H9 (cell line): ENCODE measurements at regions not wholly inside any gene's neighbourhood (a gene's known extent, or its start where the extent isn't known, plus 50 kb on each side); places are given as distances from the start of the nearest gene placed in this dataset.

Experiments used
- DNase-seq: peaks from one replicate; pipeline ENCODE4 v3.0.0-alpha.2; 2017
- H2AFZ ChIP-seq: one replicate; pipeline ENCODE4 v1.6.1; 2013; ENCODE audit warnings: mild to moderate bottlenecking, low read length, control low read depth, moderate library complexity
- H2AK5ac ChIP-seq: 2 replicates; pipeline ENCODE4 v1.6.1; 2013; ENCODE audit warnings: low read length, control low read depth, mixed read lengths; ENCODE audit not compliant: insufficient read length
- H2BK120ac ChIP-seq: one replicate; pipeline ENCODE4 v1.6.1; 2013; ENCODE audit warnings: low read depth, mild to moderate bottlenecking, low read length, control low read depth, inconsistent platforms; ENCODE audit not compliant: poor library complexity, severe bottlenecking
- H2BK12ac ChIP-seq: 2 replicates; pipeline ENCODE4 v1.6.1; 2013; ENCODE audit warnings: low read length, control low read depth, mixed read lengths, low read depth; ENCODE audit not compliant: insufficient read length
- H2BK15ac ChIP-seq: 2 replicates; pipeline ENCODE4 v1.6.1; 2013; ENCODE audit warnings: low read depth, low read length, control low read depth
- H2BK20ac ChIP-seq: one replicate; pipeline ENCODE4 v1.6.1; 2013; ENCODE audit warnings: low read depth, mild to moderate bottlenecking, low read length, control low read depth, inconsistent platforms; ENCODE audit not compliant: poor library complexity, severe bottlenecking
- H2BK5ac ChIP-seq: 2 replicates; pipeline ENCODE4 v1.6.1; 2013; ENCODE audit warnings: low read length, control low read depth, mixed read lengths; ENCODE audit not compliant: insufficient read length
- H3K14ac ChIP-seq: 2 replicates; pipeline ENCODE4 v1.6.1; 2013; ENCODE audit warnings: low read length, control low read depth; ENCODE audit not compliant: insufficient read depth
- H3K18ac ChIP-seq: 2 replicates; pipeline ENCODE4 v1.6.1; 2013; ENCODE audit warnings: low read depth, mild to moderate bottlenecking, mixed read lengths, low read length, control low read depth; ENCODE audit not compliant: insufficient read length
- H3K23ac ChIP-seq: 2 replicates; pipeline ENCODE4 v1.6.1; 2013; ENCODE audit warnings: low read length, control low read depth, mixed read lengths, low read depth; ENCODE audit not compliant: insufficient read length
- H3K23me2 ChIP-seq: 2 replicates; pipeline ENCODE4 v1.6.1; 2013; ENCODE audit warnings: low read depth, mild to moderate bottlenecking, mixed read lengths, low read length, control low read depth; ENCODE audit not compliant: insufficient read length, poor library complexity, severe bottlenecking
- H3K27ac ChIP-seq: 2 replicates; pipeline ENCODE4 v1.5.1; 2013; ENCODE audit warnings: low read length, control low read depth, mixed read lengths, low read depth; ENCODE audit not compliant: insufficient read length
- H3K27me3 ChIP-seq: 2 replicates; pipeline ENCODE4 v1.6.1; 2013; ENCODE audit warnings: low read length, control low read depth, inconsistent platforms; ENCODE audit not compliant: insufficient read depth
- H3K4ac ChIP-seq: 2 replicates; pipeline ENCODE4 v1.6.1; 2013; ENCODE audit warnings: low read depth, mild to moderate bottlenecking, control low read depth, inconsistent platforms, low read length, moderate library complexity
- H3K4me1 ChIP-seq: 2 replicates; pipeline ENCODE4 v1.6.1; 2013; ENCODE audit warnings: low read length, control low read depth, inconsistent platforms; ENCODE audit not compliant: insufficient read depth
- H3K4me2 ChIP-seq: 2 replicates; pipeline ENCODE4 v1.6.1; 2013; ENCODE audit warnings: low read length, control low read depth, mixed read lengths; ENCODE audit not compliant: insufficient read length, insufficient read depth
- H3K56ac ChIP-seq: 2 replicates; pipeline ENCODE4 v1.6.1; 2013; ENCODE audit warnings: low read depth, mild to moderate bottlenecking, mixed read lengths, low read length, control low read depth; ENCODE audit not compliant: insufficient read length
- H3K79me1 ChIP-seq: 2 replicates; pipeline ENCODE4 v1.6.1; 2013; ENCODE audit warnings: low read depth, mild to moderate bottlenecking, moderate library complexity, low read length, control low read depth, inconsistent platforms; ENCODE audit not compliant: insufficient read depth, poor library complexity, severe bottlenecking
- H3K79me2 ChIP-seq: 2 replicates; pipeline ENCODE4 v1.6.1; 2013; ENCODE audit warnings: low read length, control low read depth, inconsistent platforms; ENCODE audit not compliant: insufficient read depth
- H3K9ac ChIP-seq: 2 replicates; pipeline ENCODE4 v1.6.1; 2013; ENCODE audit warnings: low read length, control low read depth, mixed read lengths; ENCODE audit not compliant: insufficient read length; ENCODE audit errors: extremely low read depth
- H3K9me3 ChIP-seq: one replicate; pipeline ENCODE4 v1.6.1; 2013; ENCODE audit warnings: low read depth, low read length, inconsistent platforms; ENCODE audit not compliant: control insufficient read depth
- H3T11ph ChIP-seq: one replicate; pipeline ENCODE4 v1.6.1; 2013; ENCODE audit warnings: mild to moderate bottlenecking, low read length, control low read depth, inconsistent platforms
- H4K20me1 ChIP-seq: one replicate; pipeline ENCODE4 v1.6.1; 2013; ENCODE audit not compliant: control insufficient read depth, insufficient read length, insufficient read depth
- H4K5ac ChIP-seq: 2 replicates; pipeline ENCODE4 v1.6.1; 2013; ENCODE audit warnings: low read depth, mild to moderate bottlenecking, mixed read lengths, low read length, control low read depth; ENCODE audit not compliant: insufficient read length
- H4K8ac ChIP-seq: replicated peaks from 2 replicates; pipeline ENCODE4 v1.6.1; 2013; ENCODE audit warnings: low read length, control low read depth, mixed read lengths, low read depth; ENCODE audit not compliant: insufficient read length
- H4K91ac ChIP-seq: 2 replicates; pipeline ENCODE4 v1.6.1; 2013; ENCODE audit warnings: low read depth, mild to moderate bottlenecking, moderate library complexity, mixed read lengths, low read length, control low read depth; ENCODE audit not compliant: insufficient read length
- H3K27ac Mint-ChIP-seq, 3 experiments: 2 replicates in 2 of 3; 3 replicates in 1 of 3; pipeline ENCODE4 v1.8.0; 2020 to 2021; ENCODE audit warnings: mixed read lengths in 3 of 3, mild to moderate bottlenecking in 1 of 3, moderate library complexity in 1 of 3
- H3K27me3 Mint-ChIP-seq: 2 replicates; pipeline ENCODE4 v1.8.0; 2021; ENCODE audit warnings: low read depth, mild to moderate bottlenecking, moderate library complexity, mixed read lengths
- H3K36me3 Mint-ChIP-seq, 3 experiments: 2 replicates in 2 of 3; 3 replicates in 1 of 3; pipeline ENCODE4 v1.8.0; 2020 to 2021; ENCODE audit warnings: low read depth in 3 of 3, mixed read lengths in 3 of 3; ENCODE audit not compliant: insufficient read depth in 1 of 3
- H3K4me1 Mint-ChIP-seq, 2 experiments: 2 replicates each; pipeline ENCODE4 v1.8.0; 2020; ENCODE audit warnings: mixed read lengths in 2 of 2
- H3K4me3 Mint-ChIP-seq, 2 experiments: 2 replicates in 1 of 2; 3 replicates in 1 of 2; pipeline ENCODE4 v1.8.0; 2020 to 2021; ENCODE audit warnings: mild to moderate bottlenecking in 2 of 2, mixed read lengths in 2 of 2, moderate library complexity in 1 of 2
- H3K9me3 Mint-ChIP-seq, 2 experiments: 2 replicates in 1 of 2; 3 replicates in 1 of 2; pipeline ENCODE4 v1.8.0; 2020; ENCODE audit warnings: mild to moderate bottlenecking in 2 of 2, mixed read lengths in 2 of 2, moderate library complexity in 1 of 2
- CTCF ChIP-seq: fragments of 200-600 bp; sonication (generic); conservative IDR thresholded peaks from 3 replicates; pipeline ENCODE4 v1.8.0; 2021; ENCODE audit warnings: antibody characterized with exemption, mild to moderate bottlenecking
- WGBS: extraction: QIAGEN DNeasy Blood & Tissue Kit; methylation state at CpG from one replicate; pipeline ENCODE4 v1.1.7; 2013; ENCODE audit warnings: missing lambda C conversion rate, low lambda C conversion rate, mixed read lengths; ENCODE audit not compliant: insufficient read length; ENCODE audit errors: extremely low coverage; 5-methylcytosine and 5-hydroxymethylcytosine counted together

GRCh38 chr3:132834356-132834755, 112.1 kb upstream of the NPHP3 start:
- H3K56ac ChIP-seq, result no peak overlapping the region
- no peak overlapping the region for H4K91ac ChIP-seq
- H2BK12ac ChIP-seq, result no peak overlapping the region
- H3K23me2 ChIP-seq, result no peaks in the 10 kb centered on the region
- no peak for DNase-seq
- no peak overlapping the region for H3K27ac Mint-ChIP-seq
- no peak overlapping the region for H3K18ac ChIP-seq
- H2AK5ac ChIP-seq, result no peak overlapping the region
- H3T11ph ChIP-seq, result no peak overlapping the region
- TF ChIP-seq CTCF, result no peak
- no peak overlapping the region for H3K4me3 Mint-ChIP-seq
- no peaks in the 10 kb centered on the region for H3K9me3 ChIP-seq
- H4K5ac ChIP-seq, result no peak overlapping the region
- no peak overlapping the region for H3K9ac ChIP-seq
- no peaks in the 10 kb centered on the region for H3K27me3 Mint-ChIP-seq
- H4K20me1 ChIP-seq, result no peaks in the 10 kb centered on the region
- no peaks in the 10 kb centered on the region for H3K36me3 Mint-ChIP-seq
- no peak overlapping the region for H3K23ac ChIP-seq
- H3K4me2 ChIP-seq, result no peak overlapping the region
- H2BK15ac ChIP-seq, result no peak overlapping the region
- no peak overlapping the region for H2BK20ac ChIP-seq
- H3K4me1 Mint-ChIP-seq, result peaks cover 5 to 6% of the 10 kb centered on the region in 2 experiments; a peak in 2 of 4 replicates
- no peak overlapping the region for H2BK120ac ChIP-seq
- no CpG with 5 or more reads among the region's 3 CpGs for WGBS
- H3K14ac ChIP-seq, result no peak overlapping the region
- H4K8ac ChIP-seq, result no peak overlapping the region
- H3K4ac ChIP-seq, result no peak overlapping the region
- H3K27ac ChIP-seq, result no peak overlapping the region
- no peaks in the 10 kb centered on the region for H3K79me1 ChIP-seq
- H3K27me3 ChIP-seq, result no peaks in the 10 kb centered on the region
- H2BK5ac ChIP-seq, result no peak overlapping the region
- no peaks in the 10 kb centered on the region for H3K79me2 ChIP-seq
- H2AFZ ChIP-seq, result no peak overlapping the region
- no peaks in the 10 kb centered on the region for H3K9me3 Mint-ChIP-seq
- no peaks in the 10 kb centered on the region; the same call in 1 of the 2 replicates for H3K4me1 ChIP-seq
